Progenitor cell of endocrine pancreas (in vitro differentiated cells): ENCODE measurements at regions not wholly inside any gene's neighbourhood (a gene's known extent, or its start where the extent isn't known, plus 50 kb on each side); places are given as distances from the start of the nearest gene placed in this dataset.

Experiments
- DNase-seq: peaks from one replicate; pipeline ENCODE4 v3.0.0; 2021; ENCODE audit warnings: low spot score; ENCODE audit not compliant: unreplicated experiment
- H3K27ac Mint-ChIP-seq: 2 replicates; pipeline ENCODE4 v1.8.0; 2021; ENCODE audit warnings: mild to moderate bottlenecking, moderate library complexity, mixed read lengths
- H3K27me3 Mint-ChIP-seq: 2 replicates; pipeline ENCODE4 v1.8.0; 2021; ENCODE audit warnings: mixed read lengths
- H3K36me3 Mint-ChIP-seq: 2 replicates; pipeline ENCODE4 v1.8.0; 2022; ENCODE audit warnings: mixed read lengths; ENCODE audit not compliant: insufficient read depth
- H3K4me1 Mint-ChIP-seq: 2 replicates; pipeline ENCODE4 v1.8.0; 2021; ENCODE audit warnings: low read depth, mixed read lengths
- H3K4me3 Mint-ChIP-seq: 2 replicates; pipeline ENCODE4 v1.8.0; 2021; ENCODE audit warnings: low read depth, mild to moderate bottlenecking, moderate library complexity, mixed read lengths
- H3K9me3 Mint-ChIP-seq: 2 replicates; pipeline ENCODE4 v1.8.0; 2021; ENCODE audit warnings: low read depth, mixed read lengths
- TF ChIP-seq, protein P1 (sequence below): fragments of 200-600 bp; sonication (generic); IDR thresholded peaks from one replicate; pipeline ENCODE4 v1.5.0; 2021; ENCODE audit warnings: antibody characterized with exemption, mild to moderate bottlenecking; ENCODE audit not compliant: unreplicated experiment

DNA sequence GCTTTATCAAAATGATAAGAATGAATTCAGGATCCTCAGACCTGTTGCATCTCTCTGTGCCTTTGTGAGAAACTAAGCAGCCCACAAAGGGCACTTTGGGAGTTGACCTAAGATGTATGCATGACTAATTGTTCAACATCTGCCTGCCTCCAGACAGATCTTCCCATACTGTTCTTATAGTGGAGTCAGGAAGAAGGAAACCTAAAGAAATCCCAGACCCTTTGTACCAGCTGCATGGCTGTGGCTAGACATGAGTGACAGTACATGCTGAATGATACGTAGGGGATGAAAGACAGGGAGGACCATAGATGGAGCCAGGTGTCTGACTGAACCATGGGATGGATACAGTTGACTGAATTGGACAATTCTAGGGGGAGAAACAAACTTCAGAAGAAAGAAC, 148.7 kb upstream of the PCGF5 start:
- Mint-ChIP-seq H3K4me3 (no peak overlapping the region), H3K27ac (no peak overlapping the region), H3K27me3 (peaks cover 7% of the 10 kb centered on the region), H3K4me1 (no peaks in the 10 kb centered on the region), H3K36me3 (no peaks in the 10 kb centered on the region), H3K9me3 (no peaks in the 10 kb centered on the region)
- no peak for DNase-seq
- TF ChIP-seq, protein P1, sequence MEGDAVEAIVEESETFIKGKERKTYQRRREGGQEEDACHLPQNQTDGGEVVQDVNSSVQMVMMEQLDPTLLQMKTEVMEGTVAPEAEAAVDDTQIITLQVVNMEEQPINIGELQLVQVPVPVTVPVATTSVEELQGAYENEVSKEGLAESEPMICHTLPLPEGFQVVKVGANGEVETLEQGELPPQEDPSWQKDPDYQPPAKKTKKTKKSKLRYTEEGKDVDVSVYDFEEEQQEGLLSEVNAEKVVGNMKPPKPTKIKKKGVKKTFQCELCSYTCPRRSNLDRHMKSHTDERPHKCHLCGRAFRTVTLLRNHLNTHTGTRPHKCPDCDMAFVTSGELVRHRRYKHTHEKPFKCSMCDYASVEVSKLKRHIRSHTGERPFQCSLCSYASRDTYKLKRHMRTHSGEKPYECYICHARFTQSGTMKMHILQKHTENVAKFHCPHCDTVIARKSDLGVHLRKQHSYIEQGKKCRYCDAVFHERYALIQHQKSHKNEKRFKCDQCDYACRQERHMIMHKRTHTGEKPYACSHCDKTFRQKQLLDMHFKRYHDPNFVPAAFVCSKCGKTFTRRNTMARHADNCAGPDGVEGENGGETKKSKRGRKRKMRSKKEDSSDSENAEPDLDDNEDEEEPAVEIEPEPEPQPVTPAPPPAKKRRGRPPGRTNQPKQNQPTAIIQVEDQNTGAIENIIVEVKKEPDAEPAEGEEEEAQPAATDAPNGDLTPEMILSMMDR = no peak

DNA sequence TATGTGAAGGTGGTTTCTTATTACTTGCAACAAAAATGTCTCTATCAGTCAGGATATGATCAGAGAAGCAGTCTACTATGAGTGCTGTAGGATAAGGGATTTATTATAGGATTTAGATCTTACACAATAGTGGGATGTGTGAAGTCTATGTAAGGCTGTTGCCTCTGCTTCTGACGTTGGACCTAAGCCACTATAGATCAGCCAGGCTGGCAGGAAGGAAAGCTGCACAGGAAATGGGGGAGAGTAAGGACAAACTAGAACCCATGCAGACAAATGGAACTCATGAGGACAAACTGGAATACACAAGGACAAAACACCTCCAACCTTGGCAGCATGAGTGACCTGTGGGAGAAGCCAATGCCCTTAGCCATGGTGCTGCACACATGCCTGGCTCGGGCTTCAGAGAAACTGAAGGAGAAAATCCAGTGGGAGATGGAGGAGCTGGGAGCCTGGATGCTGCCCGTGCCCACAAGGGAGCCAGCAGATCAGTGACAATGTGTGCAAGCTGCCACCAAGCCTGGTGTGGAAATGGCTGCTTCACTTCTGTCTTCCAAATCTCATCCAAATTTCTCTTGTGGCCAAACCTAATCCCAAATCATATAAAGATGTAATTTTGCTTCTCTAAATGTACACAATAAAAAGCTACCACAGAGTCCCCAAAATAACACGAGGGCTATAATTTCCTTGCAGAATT, 147.0 kb upstream of the PCGF5 start:
- Mint-ChIP-seq H3K36me3 (no peaks in the 10 kb centered on the region), H3K4me1 (no peaks in the 10 kb centered on the region), H3K4me3 (no peak overlapping the region), H3K27me3 (peaks cover 11% of the 10 kb centered on the region), H3K27ac (no peak overlapping the region), H3K9me3 (no peaks in the 10 kb centered on the region)
- DNase-seq = no peak
- TF ChIP-seq, protein P1 = no peak

DNA sequence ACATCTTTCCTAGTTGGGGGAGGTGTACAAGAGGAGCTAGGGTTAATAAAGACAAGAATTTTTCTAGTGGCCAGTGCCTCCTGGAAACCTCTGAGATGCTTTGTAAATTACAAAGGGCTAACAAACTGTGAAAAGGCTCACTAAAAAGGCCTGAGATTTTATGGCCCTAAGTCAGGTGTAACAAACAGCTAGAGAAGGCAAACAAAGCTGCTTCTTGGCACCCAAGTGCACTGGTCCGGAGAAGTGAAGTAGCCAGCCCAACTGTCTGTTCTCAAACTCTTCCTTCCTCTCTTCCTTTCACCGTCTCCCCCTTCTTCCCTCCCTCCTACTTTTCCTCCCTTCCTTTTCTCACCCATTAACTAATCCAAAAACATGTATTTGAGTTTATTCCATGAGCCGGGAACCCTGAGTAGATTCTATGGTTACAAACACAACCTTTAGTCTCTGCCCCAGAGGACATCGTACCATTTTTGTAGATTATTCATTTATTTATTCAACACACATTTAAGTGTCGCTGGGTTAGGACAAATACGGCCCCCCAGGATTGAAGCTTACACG, 143.4 kb upstream of the PCGF5 start:
- Mint-ChIP-seq H3K36me3 (no peaks in the 10 kb centered on the region), H3K27ac (no peak overlapping the region), H3K4me3 (no peak overlapping the region), H3K9me3 (no peaks in the 10 kb centered on the region), H3K27me3 (peaks cover 10% of the 10 kb centered on the region), H3K4me1 (no peaks in the 10 kb centered on the region)
- TF ChIP-seq, protein P1 = no peak
- no peak for DNase-seq

DNA sequence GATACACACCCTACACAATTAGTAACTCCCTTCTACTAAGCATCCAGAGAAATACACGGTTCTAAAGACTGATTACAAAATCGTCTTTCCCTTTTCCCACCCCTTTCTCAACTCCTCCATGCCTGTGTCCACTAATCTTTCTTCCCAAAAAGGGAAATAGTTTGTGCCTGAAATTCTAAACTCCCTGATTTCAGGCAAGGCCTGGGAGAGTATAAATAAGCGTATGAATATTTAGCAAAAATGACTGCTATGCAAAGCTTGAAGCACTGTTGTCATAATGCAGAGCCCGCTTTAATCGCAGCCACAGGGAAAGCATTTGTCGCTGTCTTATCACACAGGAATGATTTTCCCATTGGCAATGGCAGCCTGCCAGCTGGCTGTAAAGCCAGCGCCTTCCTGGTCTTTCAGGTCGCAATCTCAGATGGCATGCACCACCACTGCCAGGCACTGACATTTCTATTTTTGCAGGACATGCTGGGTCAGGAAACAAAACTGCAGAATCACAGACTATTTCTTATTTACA, 142.9 kb upstream of the PCGF5 start:
- Mint-ChIP-seq H3K4me3 (no peak overlapping the region), H3K4me1 (no peaks in the 10 kb centered on the region), H3K36me3 (no peaks in the 10 kb centered on the region), H3K27me3 (peaks cover 6% of the 10 kb centered on the region), H3K9me3 (no peaks in the 10 kb centered on the region), H3K27ac (no peak overlapping the region)
- no peak for DNase-seq
- TF ChIP-seq, protein P1 = no peak

DNA sequence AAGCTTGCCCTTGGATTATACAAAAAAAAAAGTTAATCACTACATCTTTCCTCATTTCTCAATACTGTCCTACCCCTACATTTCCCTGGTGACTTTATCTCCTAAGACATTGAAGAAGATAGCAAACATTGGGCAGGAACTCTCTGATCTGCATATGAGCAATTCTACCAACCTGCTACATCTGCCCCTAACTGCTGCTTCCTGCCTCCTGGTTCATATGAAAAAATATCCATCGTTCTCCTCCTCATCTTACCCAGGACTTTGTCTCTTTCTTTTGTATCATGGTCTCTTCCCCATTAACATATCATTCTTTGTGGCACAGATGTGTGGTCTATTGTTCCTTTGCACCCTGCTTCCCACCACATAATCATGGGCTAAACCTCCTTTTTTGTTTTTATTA, 139.7 kb upstream of the PCGF5 start:
- DNase-seq = no peak
- TF ChIP-seq, protein P1 = no peak
- no peaks in the 10 kb centered on the region for H3K4me1 Mint-ChIP-seq
- H3K36me3 Mint-ChIP-seq = no peaks in the 10 kb centered on the region
- H3K27ac Mint-ChIP-seq = no peak overlapping the region
- peaks cover 6% of the 10 kb centered on the region for H3K27me3 Mint-ChIP-seq
- H3K4me3 Mint-ChIP-seq = no peak overlapping the region
- H3K9me3 Mint-ChIP-seq = no peaks in the 10 kb centered on the region
